LHCN-M2 (cell line): ENCODE measurements at regions not wholly inside any gene's neighbourhood (a gene's known extent, or its start where the extent isn't known, plus 50 kb on each side); places are given as distances from the start of the nearest gene placed in this dataset.

Experiments used
- DNase-seq: peaks from one replicate; pipeline ENCODE4 v3.0.0-alpha.2; 2012; ENCODE audit warnings: low read depth

DNA sequence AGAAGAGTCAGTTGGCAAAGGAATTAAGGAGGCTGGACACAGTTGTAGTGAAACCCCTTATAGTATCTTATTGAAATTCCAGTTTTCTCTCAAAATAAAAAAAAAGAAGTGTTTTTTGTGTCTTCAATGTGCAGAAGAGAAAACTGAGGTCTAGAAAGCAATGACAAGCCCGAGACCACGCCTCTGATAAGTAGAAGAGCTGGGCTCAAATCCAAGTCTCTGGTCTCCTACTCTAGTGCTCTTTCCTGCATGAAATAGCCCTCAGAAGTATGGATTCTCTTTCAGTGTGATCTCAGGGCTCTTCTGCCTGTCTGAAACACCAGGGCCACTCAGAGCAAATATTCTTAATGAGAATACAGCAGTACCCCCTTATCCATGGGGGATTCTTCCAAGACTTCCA is 200.9 kb downstream of the KIF18A start:
- DNase-seq = no peak

DNA sequence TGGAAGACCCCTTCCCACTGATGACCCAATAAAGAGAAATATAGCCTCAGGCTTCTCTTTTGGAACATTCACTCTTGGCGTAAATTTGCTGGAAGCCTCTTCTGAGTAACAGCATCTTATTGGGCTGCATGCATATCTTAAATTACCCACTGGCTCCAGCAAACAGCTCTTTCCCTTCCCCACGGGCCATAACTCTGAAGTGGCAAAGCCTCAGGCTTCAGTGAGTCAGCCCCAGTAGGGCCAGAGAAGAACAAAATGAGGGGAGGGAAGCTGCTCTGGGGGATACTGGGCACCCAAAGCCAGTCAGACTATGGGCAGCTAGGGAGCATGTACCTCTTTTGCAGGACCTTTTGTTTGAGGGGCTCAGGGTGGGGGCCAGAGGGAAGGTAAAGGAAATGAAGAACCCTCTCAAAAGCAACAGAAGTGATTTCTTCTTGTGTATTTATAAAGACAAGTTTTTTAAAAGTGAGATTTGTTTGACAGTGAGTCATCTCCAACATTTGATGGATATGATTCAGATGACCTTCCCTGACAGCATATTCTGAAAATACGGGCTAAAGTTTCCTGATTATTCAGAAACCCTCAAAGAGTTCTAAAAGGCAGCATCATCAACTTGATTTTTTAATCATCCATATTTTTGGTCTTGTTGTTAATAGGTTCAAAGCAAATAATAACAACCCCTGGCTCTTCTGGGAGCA is 203.4 kb downstream of the KIF18A start:
- peak; percentile 92 for DNase-seq

- peak; percentile 84 for DNase-seq
Measured at GRCh38 chr11:27902981-27903624, 202.8 kb upstream of the BDNF start.

DNA sequence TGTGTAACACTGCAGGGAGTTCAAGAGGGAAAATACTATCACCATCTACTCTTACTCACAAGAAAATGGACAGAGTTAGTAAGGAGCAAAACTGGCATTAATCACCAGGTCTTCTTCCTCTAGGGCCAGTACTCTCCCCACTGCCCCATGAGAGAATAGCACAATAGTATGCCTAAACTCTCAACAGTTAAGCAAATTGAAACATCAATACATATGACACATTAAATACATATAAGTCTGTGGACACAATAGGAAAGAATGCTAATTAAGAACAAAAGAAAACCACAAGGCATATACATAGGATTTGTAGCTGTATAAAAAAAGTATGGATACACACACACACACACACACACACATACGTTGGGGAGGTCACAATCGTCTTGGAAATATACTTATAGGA is 197.9 kb upstream of the BDNF start:
- no peak for DNase-seq

DNA sequence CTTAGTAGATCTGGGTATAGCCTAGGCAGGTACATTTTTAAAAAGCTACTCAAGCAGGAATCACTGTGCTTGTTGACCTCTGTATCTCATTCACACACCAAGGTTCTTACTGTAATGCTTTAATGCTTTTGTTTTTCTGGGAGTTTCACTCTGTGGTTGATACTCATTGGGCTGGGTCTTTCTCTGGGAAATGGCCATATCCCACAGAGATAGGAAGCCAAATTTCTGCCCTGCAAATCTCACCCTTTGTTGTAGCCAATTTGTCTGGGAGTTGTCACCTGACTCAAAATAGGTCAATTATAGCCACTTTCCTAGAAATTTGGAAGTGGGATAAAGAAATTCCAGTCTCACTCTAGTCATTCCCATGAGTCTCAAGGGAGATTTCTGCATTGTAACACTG is 195.8 kb upstream of the BDNF start:
- no peak for DNase-seq

- DNase-seq = no peak
Measured at GRCh38 chr11:27894552-27894951, 194.3 kb upstream of the BDNF start.

DNA sequence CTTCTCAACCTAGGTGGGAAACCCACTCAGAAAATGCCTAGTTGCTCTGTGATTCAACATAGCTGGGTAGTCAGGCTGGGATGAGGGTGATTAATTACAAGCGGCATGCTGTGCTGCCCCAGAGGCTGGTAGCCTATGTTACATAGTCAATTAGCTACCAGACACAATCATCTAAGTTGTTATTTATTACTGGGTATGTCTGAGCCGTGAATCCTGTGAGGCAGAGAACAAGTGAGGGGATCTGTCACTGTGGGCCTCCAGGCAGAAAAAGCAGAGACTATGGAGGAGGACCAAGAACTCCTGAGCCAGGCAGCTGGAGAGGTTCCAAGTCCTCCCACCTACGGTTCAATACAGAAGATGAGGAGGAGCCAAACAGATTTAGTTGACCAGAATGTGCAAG is 186.6 kb upstream of the BDNF start:
- no peak for DNase-seq

DNA sequence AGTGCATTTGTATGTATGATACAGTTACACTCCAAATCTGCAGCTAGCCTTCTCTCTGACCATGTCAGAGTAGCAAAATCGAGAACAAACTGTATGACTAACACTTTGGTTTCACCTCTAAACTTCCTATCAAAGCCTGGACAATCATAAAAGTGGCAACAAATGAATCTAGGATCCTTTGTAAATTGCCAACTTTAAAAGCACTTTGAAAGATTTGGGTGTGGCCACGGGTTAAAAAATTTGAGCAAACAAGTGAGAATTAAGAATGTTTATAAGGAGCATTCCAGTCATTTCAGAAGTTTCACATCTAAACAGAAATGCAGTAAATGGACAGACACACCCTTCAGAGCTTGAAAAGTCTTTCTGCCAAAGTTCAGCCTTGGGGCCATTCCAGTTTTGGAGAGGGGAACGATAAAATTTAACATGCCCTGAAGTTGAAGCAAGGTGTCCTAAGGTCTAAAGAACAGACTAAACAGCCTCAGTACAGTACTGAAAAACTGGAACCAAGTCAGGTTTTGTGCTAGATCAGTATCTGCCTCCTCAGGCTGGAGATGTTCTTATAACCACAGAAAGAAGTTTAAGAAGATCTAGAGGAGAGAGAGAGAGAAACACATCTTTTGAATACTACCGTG is 181.9 kb upstream of the BDNF start:
- peak; percentile 18 for DNase-seq

DNA sequence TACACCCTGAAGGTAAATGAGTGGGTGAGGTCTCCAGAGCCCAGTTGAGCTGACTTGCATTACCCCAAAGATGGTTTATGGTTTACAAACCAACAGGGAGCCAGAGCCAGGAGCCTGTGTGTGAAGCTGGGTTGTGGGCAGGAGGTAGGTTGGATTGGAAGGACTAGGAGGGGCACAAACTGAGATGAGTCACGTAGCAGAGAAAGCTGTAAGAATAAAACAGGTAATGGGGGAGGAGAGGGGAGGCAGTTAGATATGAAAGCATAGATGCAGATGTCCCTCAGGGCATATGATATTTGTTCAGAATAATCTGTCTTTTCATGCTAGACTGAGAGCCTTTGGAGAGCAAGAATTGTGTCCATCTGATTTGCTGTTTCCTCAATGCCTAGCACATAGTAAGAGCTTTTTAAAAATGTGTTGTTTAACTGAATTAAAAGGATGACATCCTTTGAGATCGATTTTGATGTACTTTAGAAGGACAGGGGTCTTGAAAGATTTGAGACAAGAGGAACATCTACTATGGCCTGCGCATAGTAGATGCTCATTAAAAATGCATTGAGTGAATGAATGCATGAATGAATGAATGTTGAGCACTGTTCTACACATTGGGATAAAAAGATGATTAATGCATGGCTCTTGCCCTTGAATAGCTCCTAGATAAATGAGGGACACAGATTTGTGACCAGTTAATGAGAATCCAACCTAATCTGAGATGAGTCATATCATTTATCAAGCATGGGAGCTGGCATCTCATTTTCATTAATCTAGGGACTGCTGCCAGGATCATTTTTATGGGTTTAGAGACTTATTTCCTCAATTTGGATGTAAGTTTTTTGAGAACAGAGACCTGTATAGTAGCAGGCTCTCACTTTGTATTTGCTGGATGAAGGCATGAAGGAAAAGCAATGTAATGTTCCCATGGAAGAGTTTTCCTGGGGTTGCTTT is 175.8 kb upstream of the BDNF start:
- no peak for DNase-seq

- DNase-seq = no peak
Measured at GRCh38 chr11:27874998-27875830, 175.0 kb upstream of the BDNF start.

DNA sequence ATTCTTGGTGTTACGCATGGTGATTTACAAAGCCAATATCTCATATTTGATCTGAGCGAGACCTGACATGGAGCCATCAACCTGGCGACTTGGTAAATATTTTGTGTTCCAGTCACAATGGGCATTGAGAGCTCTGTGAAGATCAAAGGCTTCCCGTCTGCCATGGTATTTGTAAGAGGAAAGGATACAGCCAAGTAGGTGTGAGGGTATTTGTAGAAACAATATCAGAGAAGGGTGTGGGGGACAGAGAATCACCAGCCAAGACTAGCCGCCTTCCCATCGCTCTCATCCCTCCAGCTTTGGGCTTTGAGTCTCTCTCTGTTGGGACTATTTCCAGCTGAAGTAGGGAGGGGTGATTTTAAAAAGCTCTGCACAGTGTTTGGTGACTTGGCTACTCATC is 173.4 kb upstream of the BDNF start:
- DNase-seq = no peak

GRCh38 chr11:27871056-27871455 is 170.8 kb upstream of the BDNF start:
- DNase-seq = no peak

DNA sequence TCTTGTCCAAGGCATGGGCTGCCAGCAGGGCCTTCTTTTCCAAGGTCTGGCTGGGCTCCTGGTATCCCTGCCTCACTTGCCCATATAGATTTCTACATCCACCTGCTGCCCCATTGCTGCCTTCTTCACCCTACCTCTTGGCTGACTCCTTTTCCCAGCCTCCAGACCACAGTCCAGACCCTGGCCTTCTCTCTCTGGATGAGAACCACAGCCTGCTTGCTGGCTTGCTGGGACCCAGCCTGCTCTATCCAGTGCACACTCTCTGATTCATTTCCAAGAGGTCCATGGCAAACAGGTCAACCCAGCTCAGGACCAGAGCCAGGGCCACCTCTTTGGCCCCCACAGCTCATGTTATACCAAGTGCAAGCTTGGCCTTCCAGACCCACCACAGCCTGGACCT is 169.4 kb upstream of the BDNF start:
- DNase-seq = no peak

- DNase-seq = no peak
Measured at GRCh38 chr11:27868709-27869108, 168.5 kb upstream of the BDNF start.

DNA sequence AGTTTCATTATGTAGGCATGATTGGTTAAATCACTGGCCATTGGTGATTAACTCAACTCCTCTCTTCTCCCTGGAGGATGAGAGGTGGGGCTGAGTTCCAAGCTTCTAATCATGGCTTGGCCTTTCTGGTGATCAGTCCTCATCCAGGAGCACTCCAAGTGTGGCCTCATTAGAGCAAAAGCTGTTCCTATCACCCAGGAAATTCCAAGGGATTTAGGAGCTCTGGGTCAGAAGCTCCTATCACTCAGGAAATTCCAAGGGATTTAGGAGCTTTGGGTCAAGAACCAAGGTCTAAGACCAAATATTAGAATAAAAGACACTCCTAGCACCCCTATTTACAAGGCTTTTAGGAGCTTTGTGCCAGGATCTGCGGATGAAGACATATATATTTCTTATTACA is 168.0 kb upstream of the BDNF start:
- no peak for DNase-seq

DNA sequence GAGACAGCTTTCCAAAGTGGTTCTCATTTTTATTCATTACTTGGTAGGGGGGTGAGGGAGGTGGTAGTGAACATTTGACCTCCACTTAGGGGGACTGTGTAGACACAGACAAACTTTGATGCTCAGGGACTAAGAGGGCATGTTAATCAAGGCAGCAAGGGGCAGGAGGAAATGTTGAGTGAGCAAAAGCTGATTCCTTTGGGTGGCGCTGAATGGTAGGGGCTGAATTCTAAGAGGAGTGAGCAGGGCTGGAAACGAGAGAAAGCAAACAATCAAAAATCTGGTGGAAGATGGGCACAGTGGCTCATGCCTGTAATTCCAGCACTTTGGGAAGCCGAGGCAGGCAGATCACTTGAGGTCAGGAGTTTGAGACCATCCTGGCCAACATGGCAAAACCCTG is 164.8 kb upstream of the BDNF start:
- no peak for DNase-seq

DNA sequence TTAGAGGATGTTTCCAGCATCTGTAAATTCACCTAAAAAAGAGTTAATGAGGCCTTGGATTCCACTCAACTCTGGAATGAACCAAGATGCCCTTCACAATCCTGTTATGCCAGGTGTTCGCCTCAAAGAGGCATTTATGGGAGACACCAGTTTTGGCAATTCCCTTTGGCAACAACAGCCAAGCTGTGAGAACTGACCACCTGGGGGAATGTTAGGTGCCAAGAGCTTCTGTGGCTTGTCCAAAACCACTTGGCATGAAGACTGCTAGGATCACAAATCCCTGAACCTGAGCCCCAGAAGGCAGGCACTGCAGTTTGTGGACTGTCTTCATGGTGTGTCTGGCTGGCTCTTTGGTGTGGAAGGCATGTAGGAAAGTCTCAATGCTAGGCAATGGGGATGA is 164.4 kb upstream of the BDNF start:
- DNase-seq = no peak

- DNase-seq = no peak
Measured at GRCh38 chr11:27864091-27864491, 163.8 kb upstream of the BDNF start.

- DNase-seq = no peak
Measured at GRCh38 chr11:27863637-27864036, 163.4 kb upstream of the BDNF start.

DNA sequence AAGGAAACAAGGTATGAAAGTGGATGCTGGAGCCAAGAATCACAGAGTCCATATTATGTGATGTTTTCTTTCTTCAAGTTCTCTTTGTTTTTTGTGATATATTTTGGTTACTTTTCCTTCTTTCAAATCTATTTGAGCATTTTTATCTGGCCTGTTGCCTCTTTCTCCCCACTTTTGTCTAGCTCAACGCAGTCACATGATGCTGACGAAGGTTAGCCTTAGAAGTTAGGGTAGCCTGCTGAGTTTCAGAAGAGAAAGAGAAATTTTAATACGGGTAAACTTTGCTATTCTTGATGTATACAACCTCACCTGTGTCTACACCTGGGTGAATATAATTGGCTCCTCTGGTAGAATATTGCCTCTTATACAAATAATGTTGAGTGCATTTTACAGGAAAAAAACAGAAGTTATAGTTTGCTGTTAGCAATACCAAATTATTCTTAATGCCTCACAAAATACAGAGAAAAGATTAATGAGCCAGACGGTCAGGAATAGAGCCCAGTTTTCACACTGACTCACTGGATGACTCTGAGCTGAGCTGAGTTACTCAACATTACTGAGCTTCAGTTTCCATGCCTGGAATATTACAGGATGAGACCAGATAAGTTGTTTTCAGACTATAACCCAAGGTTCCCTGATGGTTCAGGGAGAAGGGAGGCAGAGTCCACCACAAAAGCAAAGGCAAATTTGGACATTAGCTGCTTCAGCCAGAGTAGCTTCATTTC is 161.6 kb upstream of the BDNF start:
- peak; percentile 87 for DNase-seq
